ENCODE measurements at regions not wholly inside any gene's neighbourhood (a gene's known extent, or its start where the extent isn't known, plus 50 kb on each side); places are given as distances from the start of the nearest gene placed in this dataset.
A peak's percentile ranks its signal among the peaks of the same experiment; 100 is the strongest.

- Mint-ChIP-seq H3K4me3 (no peak overlapping the region), H3K27ac (no peak overlapping the region), H3K9me3 (no peaks in the 10 kb centered on the region), H3K36me3 (no peaks in the 10 kb centered on the region), H3K4me1 (peaks cover 4 to 10% (median 5%) of the 10 kb centered on the region in 3 donors), H3K27me3 (peaks cover 6 to 13% of the 10 kb centered on the region in 2 donors)
- POLR2A ChIA-PET, result no interaction called here
- peaks cover 5% of the 10 kb centered on the region for H3K4me1 ChIP-seq (ENCODE audit: insufficient read depth, low read length)
- no peak for DNase-seq
- H3K27me3 ChIP-seq (ENCODE audit: insufficient read depth, low read length, poor library complexity, severe bottlenecking), result no peaks in the 10 kb centered on the region
- CTCF ChIA-PET, result no interaction called here
- no peaks in the 10 kb centered on the region for H3K36me3 ChIP-seq (ENCODE audit: insufficient read depth, low read length)
- H3K9me3 ChIP-seq (ENCODE audit: low read length), result no peaks in the 10 kb centered on the region
- H3K4me3 ChIP-seq (ENCODE audit: low read length), result no peak overlapping the region
- no peak overlapping the region for H3K27ac ChIP-seq (ENCODE audit: low read depth, low read length)
Observed at GRCh38 chr3:72523429-72524151, 324.7 kb downstream of the SHQ1 start.

- no peaks in the 10 kb centered on the region for H3K36me3 ChIP-seq (ENCODE audit: insufficient read depth, low read length)
- Mint-ChIP-seq H3K4me1 (peaks cover 4 to 10% (median 5%) of the 10 kb centered on the region in 3 donors), H3K27me3 (peaks cover 3 to 4% of the 10 kb centered on the region in 2 donors), H3K27ac (peak overlapping the region in 1 of 8 donors; percentile 52), H3K36me3 (no peaks in the 10 kb centered on the region), H3K4me3 (no peak overlapping the region), H3K9me3 (no peaks in the 10 kb centered on the region)
- POLR2A ChIA-PET, result no interaction called here
- no peaks in the 10 kb centered on the region for H3K9me3 ChIP-seq (ENCODE audit: low read length)
- H3K27me3 ChIP-seq (ENCODE audit: insufficient read depth, low read length, poor library complexity, severe bottlenecking), result no peaks in the 10 kb centered on the region
- H3K4me1 ChIP-seq (ENCODE audit: insufficient read depth, low read length), result peaks cover 5% of the 10 kb centered on the region
- H3K4me3 ChIP-seq (ENCODE audit: low read length), result no peak overlapping the region
- DNase-seq, result no peak
- CTCF ChIA-PET, result interaction anchor here (1.1 kb wide), 1 partner anchor 13 kb away, joined by 4 read pairs; no protein-coding TSS in a partner anchor
- no peak overlapping the region for H3K27ac ChIP-seq (ENCODE audit: low read depth, low read length)
Observed at GRCh38 chr3:72520690-72521308, 327.4 kb downstream of the SHQ1 start.

DNA sequence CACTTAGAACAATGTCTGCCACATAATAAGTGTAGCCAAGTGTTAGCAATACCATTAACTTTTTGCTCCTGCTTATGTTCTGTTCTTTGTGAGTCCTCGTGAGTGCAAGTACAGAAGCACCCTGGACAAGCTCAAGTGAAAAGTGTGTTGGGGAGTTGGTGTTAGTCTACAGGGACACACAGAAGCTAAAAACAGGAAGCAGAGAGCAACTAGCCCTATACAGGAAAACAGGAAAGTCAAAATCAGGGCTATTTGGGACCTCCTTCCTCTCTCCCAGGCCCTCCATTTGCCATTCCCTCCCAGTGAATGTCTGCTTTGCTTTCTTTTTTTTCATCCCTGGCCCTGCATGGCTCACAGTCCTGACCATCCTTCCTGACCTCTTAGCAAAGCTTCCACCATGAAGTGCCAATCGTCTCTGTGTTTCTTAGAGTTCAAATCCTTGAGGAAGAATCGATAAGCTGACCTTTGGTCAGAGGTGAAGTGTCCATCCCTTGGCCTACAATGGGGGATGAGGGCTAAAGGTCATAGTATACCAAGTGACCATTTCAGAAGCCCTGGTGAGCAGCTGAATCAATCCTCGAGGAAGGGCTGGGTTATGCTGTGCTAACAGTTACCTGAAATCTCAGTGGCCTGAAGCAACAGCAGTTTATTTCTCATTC, 328.2 kb downstream of the SHQ1 start:
- H3K4me3 Mint-ChIP-seq, result peak overlapping the region in 1 of 7 donors; percentile 5
- H3K36me3 Mint-ChIP-seq, result no peaks in the 10 kb centered on the region
- Histone ChIP-seq H3K36me3 (ENCODE audit: insufficient read depth, low read length) (no peaks in the 10 kb centered on the region), H3K9me3 (ENCODE audit: low read length) (no peaks in the 10 kb centered on the region), H3K27me3 (ENCODE audit: insufficient read depth, low read length, poor library complexity, severe bottlenecking) (no peaks in the 10 kb centered on the region), H3K4me1 (ENCODE audit: insufficient read depth, low read length) (peaks cover 5% of the 10 kb centered on the region), H3K27ac (ENCODE audit: low read depth, low read length) (no peak overlapping the region), H3K4me3 (ENCODE audit: low read length) (no peak overlapping the region)
- DNase-seq, result no peak
- H3K4me1 Mint-ChIP-seq, result peaks cover 4 to 10% (median 5%) of the 10 kb centered on the region in 3 donors
- H3K27ac Mint-ChIP-seq, result peak overlapping the region in 1 of 8 donors; percentile 93
- POLR2A ChIA-PET, result no interaction called here
- no peaks in the 10 kb centered on the region for H3K9me3 Mint-ChIP-seq
- CTCF ChIA-PET, result interaction anchor here (1.1 kb wide), 1 partner anchor 12 kb away, joined by 4 read pairs; no protein-coding TSS in a partner anchor
- H3K27me3 Mint-ChIP-seq, result peaks cover 0 to 4% of the 10 kb centered on the region in 2 donors

DNA sequence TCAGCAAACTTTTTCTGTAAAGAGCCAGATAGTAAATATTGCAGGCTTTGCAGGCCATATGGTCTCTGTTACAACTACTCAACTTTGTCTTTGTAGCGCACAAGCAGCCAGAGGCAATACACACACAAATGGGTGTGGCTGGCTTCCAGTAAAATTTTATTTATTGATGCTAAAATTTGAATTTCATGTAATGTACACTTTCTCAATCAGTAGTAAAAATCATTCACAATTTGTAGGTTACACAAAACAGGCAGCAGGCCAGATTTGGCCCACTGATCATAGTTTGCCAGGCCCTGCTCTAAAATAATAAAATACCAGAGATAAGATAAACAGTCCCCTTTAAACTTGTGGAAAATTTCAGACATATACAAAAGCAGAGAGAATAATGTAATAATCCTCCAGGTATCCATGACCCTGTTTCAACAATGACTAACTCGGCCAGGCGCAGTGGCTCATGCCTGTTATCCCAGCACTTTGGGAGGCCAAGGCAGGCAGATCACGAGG, 330.3 kb downstream of the SHQ1 start:
- Mint-ChIP-seq H3K4me3 (no peak overlapping the region), H3K9me3 (no peaks in the 10 kb centered on the region), H3K36me3 (no peaks in the 10 kb centered on the region), H3K4me1 (peaks cover 0 to under 1% (median 0%) of the 10 kb centered on the region in 3 donors), H3K27ac (no peak overlapping the region), H3K27me3 (peaks cover 0 to 4% of the 10 kb centered on the region in 2 donors)
- no peaks in the 10 kb centered on the region for H3K9me3 ChIP-seq (ENCODE audit: low read length)
- ChIA-PET POLR2A (no interaction called here), CTCF (no interaction called here)
- H3K4me3 ChIP-seq (ENCODE audit: low read length), result no peak overlapping the region
- H3K4me1 ChIP-seq (ENCODE audit: insufficient read depth, low read length), result no peaks in the 10 kb centered on the region
- H3K36me3 ChIP-seq (ENCODE audit: insufficient read depth, low read length), result no peaks in the 10 kb centered on the region
- no peaks in the 10 kb centered on the region for H3K27me3 ChIP-seq (ENCODE audit: insufficient read depth, low read length, poor library complexity, severe bottlenecking)
- H3K27ac ChIP-seq (ENCODE audit: low read depth, low read length), result no peak overlapping the region
- no peak for DNase-seq

DNA sequence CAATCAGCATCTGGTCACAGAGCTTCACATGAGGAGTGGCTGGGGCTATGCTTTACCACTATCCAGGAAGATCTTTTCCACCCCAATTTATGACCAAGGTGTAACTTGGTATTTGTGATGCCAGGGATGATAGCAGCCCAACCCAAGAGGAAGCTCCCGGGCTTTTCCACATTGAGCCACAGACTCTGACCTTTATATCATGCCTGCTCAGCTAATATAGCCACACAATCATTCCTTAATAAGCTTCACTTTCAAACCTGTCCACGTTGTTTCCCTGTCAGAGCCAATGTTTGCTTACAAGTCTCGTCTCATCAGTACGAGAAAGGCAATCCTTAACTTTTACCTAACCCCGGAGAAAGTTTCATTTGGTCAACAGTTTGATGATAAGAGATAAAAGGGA, 330.9 kb downstream of the SHQ1 start:
- Mint-ChIP-seq H3K9me3 (no peaks in the 10 kb centered on the region), H3K27me3 (peaks cover 0 to 4% of the 10 kb centered on the region in 2 donors), H3K27ac (no peak overlapping the region), H3K4me1 (no peaks in the 10 kb centered on the region), H3K36me3 (no peaks in the 10 kb centered on the region), H3K4me3 (no peak overlapping the region)
- H3K4me3 ChIP-seq (ENCODE audit: low read length), result no peak overlapping the region
- ChIA-PET POLR2A (no interaction called here), CTCF (no interaction called here)
- no peak overlapping the region for H3K27ac ChIP-seq (ENCODE audit: low read depth, low read length)
- H3K9me3 ChIP-seq (ENCODE audit: low read length), result no peaks in the 10 kb centered on the region
- H3K27me3 ChIP-seq (ENCODE audit: insufficient read depth, low read length, poor library complexity, severe bottlenecking), result no peaks in the 10 kb centered on the region
- no peaks in the 10 kb centered on the region for H3K4me1 ChIP-seq (ENCODE audit: insufficient read depth, low read length)
- no peaks in the 10 kb centered on the region for H3K36me3 ChIP-seq (ENCODE audit: insufficient read depth, low read length)
- DNase-seq, result no peak

DNA sequence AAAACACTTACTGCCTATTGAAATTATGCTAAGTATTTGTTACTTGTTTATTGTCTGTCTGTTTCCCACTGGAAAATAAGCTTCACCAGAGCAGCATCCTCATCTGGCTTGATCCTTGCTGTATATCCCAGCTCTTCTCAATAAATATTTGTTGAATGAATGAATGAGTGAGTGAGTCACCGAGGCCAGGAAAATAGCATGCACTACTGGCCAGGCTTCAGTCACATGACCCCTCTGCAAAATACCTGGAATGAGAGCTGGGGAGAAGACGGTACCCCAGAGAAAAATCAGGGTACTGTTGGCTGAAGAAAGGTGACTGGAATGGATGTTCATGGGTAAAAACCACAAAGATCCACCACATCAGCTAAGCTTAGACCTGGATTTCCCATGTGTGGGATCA, 331.9 kb downstream of the SHQ1 start:
- no peak overlapping the region for H3K4me3 ChIP-seq (ENCODE audit: low read length)
- H3K36me3 ChIP-seq (ENCODE audit: insufficient read depth, low read length), result no peaks in the 10 kb centered on the region
- ChIA-PET CTCF (no interaction called here), POLR2A (no interaction called here)
- no peak overlapping the region for H3K27ac ChIP-seq (ENCODE audit: low read depth, low read length)
- DNase-seq, result no peak
- no peaks in the 10 kb centered on the region for H3K9me3 ChIP-seq (ENCODE audit: low read length)
- no peaks in the 10 kb centered on the region for H3K27me3 ChIP-seq (ENCODE audit: insufficient read depth, low read length, poor library complexity, severe bottlenecking)
- no peaks in the 10 kb centered on the region for H3K4me1 ChIP-seq (ENCODE audit: insufficient read depth, low read length)
- no peak overlapping the region for H3K27ac Mint-ChIP-seq
- no peak overlapping the region for H3K4me3 Mint-ChIP-seq
- no peaks in the 10 kb centered on the region for H3K4me1 Mint-ChIP-seq
- H3K36me3 Mint-ChIP-seq, result no peaks in the 10 kb centered on the region
- H3K27me3 Mint-ChIP-seq, result peaks cover 0 to 4% of the 10 kb centered on the region in 2 donors
- H3K9me3 Mint-ChIP-seq, result no peaks in the 10 kb centered on the region

DNA sequence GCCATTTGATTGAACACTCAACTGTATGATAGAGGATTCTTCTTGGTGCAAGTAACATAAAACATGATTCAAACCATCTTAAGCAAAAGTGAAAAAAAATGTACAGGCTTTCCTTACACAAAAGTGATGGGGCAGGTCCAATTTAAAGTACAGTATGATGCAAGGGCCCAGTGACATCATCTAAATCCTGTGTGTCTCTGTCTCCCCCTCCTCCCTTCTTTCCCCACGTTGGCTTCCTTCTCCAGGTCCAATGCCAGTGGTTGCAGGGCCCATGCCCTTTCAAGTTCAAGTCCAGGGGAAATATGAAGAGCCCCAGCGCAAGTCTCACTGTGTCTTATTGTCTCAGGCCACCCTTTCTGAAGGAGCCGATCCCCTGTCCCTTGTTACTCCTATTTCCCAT, 332.3 kb downstream of the SHQ1 start:
- Mint-ChIP-seq H3K27me3 (no peaks in the 10 kb centered on the region), H3K27ac (no peak overlapping the region), H3K4me1 (no peaks in the 10 kb centered on the region), H3K4me3 (no peak overlapping the region), H3K9me3 (no peaks in the 10 kb centered on the region), H3K36me3 (no peaks in the 10 kb centered on the region)
- H3K9me3 ChIP-seq (ENCODE audit: low read length), result no peaks in the 10 kb centered on the region
- H3K27me3 ChIP-seq (ENCODE audit: insufficient read depth, low read length, poor library complexity, severe bottlenecking), result no peaks in the 10 kb centered on the region
- no peak overlapping the region for H3K27ac ChIP-seq (ENCODE audit: low read depth, low read length)
- no peaks in the 10 kb centered on the region for H3K36me3 ChIP-seq (ENCODE audit: insufficient read depth, low read length)
- ChIA-PET CTCF (no interaction called here), POLR2A (no interaction called here)
- DNase-seq, result no peak
- H3K4me3 ChIP-seq (ENCODE audit: low read length), result no peak overlapping the region
- no peaks in the 10 kb centered on the region for H3K4me1 ChIP-seq (ENCODE audit: insufficient read depth, low read length)

GRCh38 chr3:72515281-72515680, 333.0 kb downstream of the SHQ1 start:
- no peak overlapping the region for H3K27ac ChIP-seq (ENCODE audit: low read depth, low read length)
- no peaks in the 10 kb centered on the region for H3K27me3 Mint-ChIP-seq
- no peaks in the 10 kb centered on the region for H3K9me3 Mint-ChIP-seq
- H3K4me3 ChIP-seq (ENCODE audit: low read length), result no peak overlapping the region
- no peak overlapping the region for H3K27ac Mint-ChIP-seq
- H3K27me3 ChIP-seq (ENCODE audit: insufficient read depth, low read length, poor library complexity, severe bottlenecking), result no peaks in the 10 kb centered on the region
- no peaks in the 10 kb centered on the region for H3K36me3 Mint-ChIP-seq
- no peak for DNase-seq
- no peaks in the 10 kb centered on the region for H3K36me3 ChIP-seq (ENCODE audit: insufficient read depth, low read length)
- no peaks in the 10 kb centered on the region for H3K9me3 ChIP-seq (ENCODE audit: low read length)
- ChIA-PET CTCF (no interaction called here), POLR2A (no interaction called here)
- H3K4me3 Mint-ChIP-seq, result no peak overlapping the region
- H3K4me1 ChIP-seq (ENCODE audit: insufficient read depth, low read length), result no peaks in the 10 kb centered on the region
- H3K4me1 Mint-ChIP-seq, result no peaks in the 10 kb centered on the region
